Fibroblast of pulmonary artery (primary cell): ENCODE measurements at regions not wholly inside any gene's neighbourhood (a gene's known extent, or its start where the extent isn't known, plus 50 kb on each side); places are given as distances from the start of the nearest gene placed in this dataset.
A peak's percentile ranks its signal among the peaks of the same experiment; 100 is the strongest.

Experiments used
- DNase-seq: peaks from one replicate; pipeline ENCODE4 v3.0.0-alpha.2; 2010; ENCODE audit warnings: low read depth
- H3K4me3 ChIP-seq: replicated peaks from 2 replicates; pipeline ENCODE4 v1.5.1; 2011; ENCODE audit warnings: low read depth, mild to moderate bottlenecking, control low read depth, low read length, moderate library complexity
- CTCF ChIP-seq: IDR thresholded peaks from 2 replicates; pipeline ENCODE4 v1.5.1; 2011; ENCODE audit warnings: mild to moderate bottlenecking, control low read depth, low read length, inconsistent platforms; ENCODE audit errors: missing control alignments

- no peak for TF ChIP-seq CTCF
- DNase-seq = no peak
Measured at GRCh38 chr18:22334567-22334966, 83.1 kb downstream of the CTAGE1 start.

GRCh38 chr18:22332590-22332989 lies 85.1 kb downstream of the CTAGE1 start:
- no peak overlapping the region for H3K4me3 ChIP-seq
- peak; percentile 11 for TF ChIP-seq CTCF
- no peak for DNase-seq

More at GRCh38 chr18:22334567-22334966, 83.1 kb downstream of the CTAGE1 start:
- no peak overlapping the region for H3K4me3 ChIP-seq

- no peak for DNase-seq
- no peak overlapping the region for H3K4me3 ChIP-seq
- TF ChIP-seq CTCF = no peak
Measured at GRCh38 chr18:22330508-22330907, 87.2 kb downstream of the CTAGE1 start.

GRCh38 chr18:22325396-22325795 lies 92.3 kb downstream of the CTAGE1 start:
- no peak for TF ChIP-seq CTCF
- no peak for DNase-seq
- H3K4me3 ChIP-seq = no peak overlapping the region

- peak; percentile 25 for TF ChIP-seq CTCF
- DNase-seq = peak; percentile 42
- no peak overlapping the region for H3K4me3 ChIP-seq
Measured at GRCh38 chr18:22324191-22325131, 93.3 kb downstream of the CTAGE1 start.

- TF ChIP-seq CTCF = no peak
- DNase-seq = peak; percentile 67
Measured at GRCh38 chr18:22322243-22322691, 95.4 kb downstream of the CTAGE1 start.

More at GRCh38 chr18:22322243-22322691, 95.4 kb downstream of the CTAGE1 start:
- no peak overlapping the region for H3K4me3 ChIP-seq
